ENCODE measurements at regions not wholly inside any gene's neighbourhood (a gene's known extent, or its start where the extent isn't known, plus 50 kb on each side); places are given as distances from the start of the nearest gene placed in this dataset.

DNA sequence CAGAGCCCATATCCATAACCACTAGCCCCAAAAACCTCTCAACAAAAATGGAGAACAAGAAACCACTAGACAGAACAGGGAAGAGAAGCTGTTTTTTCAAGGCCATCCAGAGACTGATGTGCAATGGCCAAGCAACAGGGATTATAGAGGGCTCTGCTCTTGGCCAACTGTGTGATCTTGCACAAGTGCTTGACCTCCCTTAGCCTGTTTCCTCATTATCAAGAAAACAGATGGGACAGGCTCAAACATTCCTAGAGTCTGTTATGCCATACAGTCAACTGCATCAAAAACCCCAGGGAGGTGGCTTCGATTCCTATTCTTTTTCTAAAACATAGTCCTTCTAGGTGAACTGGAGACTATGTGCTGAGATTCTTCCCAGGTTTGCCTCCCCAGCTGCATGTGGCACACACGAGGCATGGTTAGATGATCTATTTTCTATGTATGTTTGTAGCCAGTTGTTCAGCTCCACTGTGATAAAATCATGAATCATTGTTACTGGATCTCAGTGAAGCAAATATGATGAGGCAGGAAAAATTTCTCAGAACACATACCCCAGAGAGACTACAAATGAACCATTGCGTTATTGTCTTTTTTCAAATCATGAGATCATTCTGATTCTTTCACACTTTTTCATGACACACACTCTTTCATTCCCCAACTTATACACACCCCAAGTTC is 132.9 kb upstream of the TGFBR2 start:
- TF ChIP-seq, protein P1, sequence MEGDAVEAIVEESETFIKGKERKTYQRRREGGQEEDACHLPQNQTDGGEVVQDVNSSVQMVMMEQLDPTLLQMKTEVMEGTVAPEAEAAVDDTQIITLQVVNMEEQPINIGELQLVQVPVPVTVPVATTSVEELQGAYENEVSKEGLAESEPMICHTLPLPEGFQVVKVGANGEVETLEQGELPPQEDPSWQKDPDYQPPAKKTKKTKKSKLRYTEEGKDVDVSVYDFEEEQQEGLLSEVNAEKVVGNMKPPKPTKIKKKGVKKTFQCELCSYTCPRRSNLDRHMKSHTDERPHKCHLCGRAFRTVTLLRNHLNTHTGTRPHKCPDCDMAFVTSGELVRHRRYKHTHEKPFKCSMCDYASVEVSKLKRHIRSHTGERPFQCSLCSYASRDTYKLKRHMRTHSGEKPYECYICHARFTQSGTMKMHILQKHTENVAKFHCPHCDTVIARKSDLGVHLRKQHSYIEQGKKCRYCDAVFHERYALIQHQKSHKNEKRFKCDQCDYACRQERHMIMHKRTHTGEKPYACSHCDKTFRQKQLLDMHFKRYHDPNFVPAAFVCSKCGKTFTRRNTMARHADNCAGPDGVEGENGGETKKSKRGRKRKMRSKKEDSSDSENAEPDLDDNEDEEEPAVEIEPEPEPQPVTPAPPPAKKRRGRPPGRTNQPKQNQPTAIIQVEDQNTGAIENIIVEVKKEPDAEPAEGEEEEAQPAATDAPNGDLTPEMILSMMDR (conservative IDR thresholded peaks at IDR 0.05 in 1 of 2, IDR thresholded peaks at IDR 0.05 in 1 of 2; ENCODE audit: low read depth in 1 of 2, low read length in 2 of 2): no peak
- TF ChIP-seq EZH2 (IDR thresholded peaks at IDR 0.05; ENCODE audit: low read length, missing control alignments): no peak

Data from fibroblast of lung (primary cell).